ENCODE measurements at regions not wholly inside any gene's neighbourhood (a gene's known extent, or its start where the extent isn't known, plus 50 kb on each side); places are given as distances from the start of the nearest gene placed in this dataset.
"Not testable (repeated sequence)": the region's sequence is repeated elsewhere in the genome, so short reads cannot be mapped to it uniquely, and the experiment has no call there.

DNA sequence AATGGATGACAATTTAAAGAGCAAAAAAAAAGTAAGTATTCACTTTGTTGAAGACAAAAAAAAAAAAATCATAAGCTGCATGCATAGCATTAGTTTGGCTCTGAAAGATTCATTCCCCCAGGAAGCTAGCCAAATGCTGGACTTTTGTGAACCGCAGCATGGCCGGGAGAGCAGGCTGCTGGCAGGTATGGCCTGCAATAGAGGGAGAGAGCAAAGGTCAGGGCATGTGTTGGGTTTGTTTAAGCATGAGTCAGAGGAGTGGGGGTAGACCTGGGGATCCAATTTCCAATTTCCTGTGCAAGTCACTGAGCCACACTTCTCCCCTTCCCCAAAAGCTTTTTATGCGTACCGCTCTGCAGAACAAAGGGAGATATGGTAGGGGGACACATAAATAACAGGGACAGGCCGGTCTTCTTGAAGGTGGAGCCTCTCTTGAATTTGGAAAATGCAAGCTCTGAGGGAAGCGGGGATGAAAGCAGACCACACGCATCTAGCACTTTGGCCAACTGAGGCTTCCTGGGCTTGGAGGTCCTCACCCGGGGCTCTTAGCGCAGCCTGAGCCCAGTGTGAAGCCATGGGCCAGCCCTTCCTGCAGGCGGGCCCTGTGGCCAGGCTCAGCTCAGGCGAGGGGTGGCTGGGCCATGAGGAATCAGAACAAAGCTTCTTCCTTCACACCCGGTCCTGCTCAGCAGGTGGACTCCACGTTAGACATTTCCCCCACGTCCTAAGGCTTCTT lies 171.1 kb downstream of the TOMM20 start:
- TF ChIP-seq, protein P1, sequence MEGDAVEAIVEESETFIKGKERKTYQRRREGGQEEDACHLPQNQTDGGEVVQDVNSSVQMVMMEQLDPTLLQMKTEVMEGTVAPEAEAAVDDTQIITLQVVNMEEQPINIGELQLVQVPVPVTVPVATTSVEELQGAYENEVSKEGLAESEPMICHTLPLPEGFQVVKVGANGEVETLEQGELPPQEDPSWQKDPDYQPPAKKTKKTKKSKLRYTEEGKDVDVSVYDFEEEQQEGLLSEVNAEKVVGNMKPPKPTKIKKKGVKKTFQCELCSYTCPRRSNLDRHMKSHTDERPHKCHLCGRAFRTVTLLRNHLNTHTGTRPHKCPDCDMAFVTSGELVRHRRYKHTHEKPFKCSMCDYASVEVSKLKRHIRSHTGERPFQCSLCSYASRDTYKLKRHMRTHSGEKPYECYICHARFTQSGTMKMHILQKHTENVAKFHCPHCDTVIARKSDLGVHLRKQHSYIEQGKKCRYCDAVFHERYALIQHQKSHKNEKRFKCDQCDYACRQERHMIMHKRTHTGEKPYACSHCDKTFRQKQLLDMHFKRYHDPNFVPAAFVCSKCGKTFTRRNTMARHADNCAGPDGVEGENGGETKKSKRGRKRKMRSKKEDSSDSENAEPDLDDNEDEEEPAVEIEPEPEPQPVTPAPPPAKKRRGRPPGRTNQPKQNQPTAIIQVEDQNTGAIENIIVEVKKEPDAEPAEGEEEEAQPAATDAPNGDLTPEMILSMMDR (IDR thresholded peaks at IDR 0.05), result no peak
- peak; percentile 51 for ATAC-seq (ENCODE audit: low FRiP score)
- DNase-seq (ENCODE audit: low spot score), result no peak

DNA sequence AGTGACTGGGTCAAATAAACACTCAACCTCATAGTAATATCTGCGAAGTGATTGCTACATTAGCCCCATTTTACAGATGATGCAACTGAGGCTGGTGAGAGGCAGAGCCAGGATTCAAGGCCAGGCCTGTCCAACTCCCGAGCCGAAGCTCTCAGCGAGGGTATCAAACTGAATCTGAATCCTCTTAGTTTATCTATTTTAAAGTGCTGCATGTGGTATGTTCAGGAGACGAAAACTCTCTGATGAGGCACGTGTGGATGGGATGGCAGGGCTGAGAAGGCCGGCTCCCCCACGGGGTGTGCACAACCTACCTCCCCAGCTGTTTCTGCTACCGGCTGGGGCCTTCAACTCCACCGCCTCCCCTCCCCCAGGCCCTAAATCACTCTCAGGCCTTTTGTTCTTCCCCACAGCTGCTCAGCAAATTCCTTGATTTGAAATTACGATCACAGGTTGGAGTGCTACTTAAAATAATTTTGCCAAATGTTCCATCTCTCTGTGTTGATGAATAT lies 171.8 kb downstream of the TOMM20 start:
- no peak for DNase-seq (ENCODE audit: low spot score)
- TF ChIP-seq, protein P1 (IDR thresholded peaks at IDR 0.05), result no peak
- no peak for ATAC-seq (ENCODE audit: low FRiP score)

DNA sequence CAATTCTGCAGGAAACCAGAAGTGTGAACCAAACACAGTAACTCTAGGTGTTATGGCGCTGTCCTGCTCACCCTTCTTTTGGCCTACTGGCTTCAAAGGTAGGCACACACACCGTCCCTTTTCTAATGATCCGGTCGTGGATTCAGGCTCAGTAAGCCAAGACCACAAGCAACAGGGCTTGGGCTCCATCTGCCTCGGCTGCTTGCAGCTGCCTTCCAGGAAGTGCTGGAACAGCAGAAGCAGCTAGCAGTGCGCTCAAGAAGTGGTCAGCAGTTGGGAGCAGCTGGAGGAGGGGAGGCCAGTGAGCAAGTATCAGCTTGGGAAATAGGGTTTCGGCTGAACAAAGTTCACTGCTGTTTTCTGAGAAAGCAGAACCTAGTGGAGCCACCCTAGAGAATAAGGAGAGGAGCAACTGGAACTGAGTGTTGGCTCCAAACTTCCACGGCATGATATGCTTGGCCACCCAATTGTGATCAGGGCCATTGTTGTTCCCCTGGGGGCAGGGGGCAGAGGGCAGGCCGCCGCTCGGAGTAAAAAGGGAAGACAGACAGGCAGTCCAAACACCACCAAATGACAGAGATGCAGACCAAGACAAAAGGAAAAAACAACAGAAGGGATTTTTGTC lies 173.4 kb downstream of the TOMM20 start:
- DNase-seq (ENCODE audit: low spot score) (no peak), ATAC-seq (ENCODE audit: low FRiP score) (no peak)
- TF ChIP-seq, protein P1 (IDR thresholded peaks at IDR 0.05), result no peak

DNA sequence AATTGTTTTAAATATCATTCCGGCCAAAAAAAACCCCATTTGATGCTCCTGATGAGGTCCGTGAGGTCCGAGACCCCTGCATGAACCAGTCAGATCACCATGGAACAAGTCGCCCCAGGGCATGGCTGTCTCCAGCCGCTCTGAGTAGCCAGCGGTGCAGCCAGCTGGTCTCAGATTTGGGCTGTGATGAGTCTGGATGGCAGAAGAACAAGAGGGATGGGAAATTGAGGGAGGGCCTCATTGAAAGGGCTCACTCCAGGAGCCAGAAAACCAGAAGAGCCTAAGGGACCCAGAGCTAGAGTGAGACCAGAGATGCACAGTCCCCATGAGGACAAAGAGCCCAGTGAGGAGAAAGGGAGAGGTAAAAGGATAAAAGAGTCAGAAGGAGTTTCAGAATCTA lies 174.0 kb downstream of the TOMM20 start:
- DNase-seq (ENCODE audit: low spot score) (no peak), ATAC-seq (ENCODE audit: low FRiP score) (no peak)

DNA sequence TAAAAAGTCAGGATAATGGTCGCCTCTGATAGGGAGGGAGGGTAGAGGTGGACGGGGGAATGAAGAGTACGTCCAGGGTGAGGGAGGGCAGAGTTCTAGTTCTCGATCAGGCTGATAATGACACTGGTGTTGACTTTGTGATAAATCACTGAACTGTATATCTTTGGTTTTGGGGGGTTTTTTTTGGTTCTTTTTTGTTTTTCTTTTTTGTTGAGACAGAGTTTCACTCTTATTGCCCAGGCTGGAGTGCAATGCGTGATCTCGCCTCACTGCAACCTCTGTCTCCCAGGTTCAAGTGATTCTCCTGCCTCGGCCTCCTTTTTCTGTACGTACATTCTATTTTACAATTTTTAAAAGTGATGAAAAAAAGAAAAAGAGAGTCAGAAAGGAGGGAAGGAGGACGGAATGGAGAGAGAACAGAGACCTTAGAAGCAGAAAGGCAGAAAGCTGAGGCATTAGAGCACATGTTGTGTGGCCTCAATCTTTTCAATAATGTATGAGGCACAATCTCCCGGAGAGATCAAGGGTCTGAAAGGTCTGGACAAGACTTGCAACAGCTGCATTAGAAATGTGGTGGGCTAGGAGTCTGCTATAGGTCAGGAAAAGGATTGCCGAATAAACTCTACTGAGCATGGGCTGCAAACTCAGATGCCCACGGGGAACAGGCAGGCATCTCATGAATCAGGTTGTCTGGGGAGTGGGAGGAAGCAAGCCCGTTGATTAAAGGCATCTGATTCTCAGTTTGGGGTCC lies 174.8 kb downstream of the TOMM20 start:
- ATAC-seq (ENCODE audit: low FRiP score) (no peak), DNase-seq (ENCODE audit: low spot score) (no peak)
- TF ChIP-seq, protein P1 (IDR thresholded peaks at IDR 0.05), result no peak

More for the DNA sequence above, 174.0 kb downstream of the TOMM20 start:
- TF ChIP-seq, protein P1 (IDR thresholded peaks at IDR 0.05), result no peak

DNA sequence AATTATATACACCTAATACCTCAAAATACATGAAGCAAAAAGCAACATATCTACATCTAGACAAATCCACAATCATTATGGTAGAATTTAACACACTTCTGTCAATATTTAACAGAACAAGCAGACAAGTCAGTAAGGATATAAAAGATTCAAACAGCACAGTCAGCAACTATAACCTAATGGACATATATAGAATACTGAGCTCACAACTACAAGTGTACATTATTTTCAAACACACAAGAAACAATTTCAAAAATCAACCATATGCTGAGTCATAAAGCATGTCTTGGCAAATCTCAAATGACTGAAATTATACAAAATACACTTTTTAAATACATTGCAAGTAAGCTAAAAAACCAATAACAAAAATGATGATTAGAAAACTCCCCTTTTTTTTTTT lies 178.0 kb downstream of the TOMM20 start:
- DNase-seq (ENCODE audit: low spot score) (no peak), ATAC-seq (ENCODE audit: low FRiP score) (no peak)
- TF ChIP-seq, protein P1 (IDR thresholded peaks at IDR 0.05), result no peak

DNA sequence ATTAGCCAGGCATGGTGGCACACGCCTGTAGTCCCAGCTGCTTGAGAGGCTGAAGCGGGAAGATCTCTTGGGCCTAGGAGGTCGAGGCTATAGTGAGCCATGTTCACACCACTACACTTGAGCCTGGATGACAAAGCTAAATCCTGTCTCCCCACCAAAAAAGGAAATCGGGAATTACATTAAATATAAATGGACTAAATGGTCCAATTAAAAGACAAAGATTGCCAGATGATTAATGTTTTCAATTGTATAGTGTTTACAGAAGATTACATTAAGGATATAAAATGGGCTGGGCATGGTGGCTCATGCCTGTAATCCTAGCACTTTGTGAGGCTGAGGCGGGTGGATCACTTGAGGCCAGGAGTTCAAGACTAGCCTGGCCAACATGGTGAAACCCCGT lies 179.1 kb downstream of the TOMM20 start:
- not testable (repeated sequence) for DNase-seq (ENCODE audit: low spot score); ATAC-seq (ENCODE audit: low FRiP score)
